ENCODE measurements at regions not wholly inside any gene's neighbourhood (a gene's known extent, or its start where the extent isn't known, plus 50 kb on each side); places are given as distances from the start of the nearest gene placed in this dataset.

DNA sequence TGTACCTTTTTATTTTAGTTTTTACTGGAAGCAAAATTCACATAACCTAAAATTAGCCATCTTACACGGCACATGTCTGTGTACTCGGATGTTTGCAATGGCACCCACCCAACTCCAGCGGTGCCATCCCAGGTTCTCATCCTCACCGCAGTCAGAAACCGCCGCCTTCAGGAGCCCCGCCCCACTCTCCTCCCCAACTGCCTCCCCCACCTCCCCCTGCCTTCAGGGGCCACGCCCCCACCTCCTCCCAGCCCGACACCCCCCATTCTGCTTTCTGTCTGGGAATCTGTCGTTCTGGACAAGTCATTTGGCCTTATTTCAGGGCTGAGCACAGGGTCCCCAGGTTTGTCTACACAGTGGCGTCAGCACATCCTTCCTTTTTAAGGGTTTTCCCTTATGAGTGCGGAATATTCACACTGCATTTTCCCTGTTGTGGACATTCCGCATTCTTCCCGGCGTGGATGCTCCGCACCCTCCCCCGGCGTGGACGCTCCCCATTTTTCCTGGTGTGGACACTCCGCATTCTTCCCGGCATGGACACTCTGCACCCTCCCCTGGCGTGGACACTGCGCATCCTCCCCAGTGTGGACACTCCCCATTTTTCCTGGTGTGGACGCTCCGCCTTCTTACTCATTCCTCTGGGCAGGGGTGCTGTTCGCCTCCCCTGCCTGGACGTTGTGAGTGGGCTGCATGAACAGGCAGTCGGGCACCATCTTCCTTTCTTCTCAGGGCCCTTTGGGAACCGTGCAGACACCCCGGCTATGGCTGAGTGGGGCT, 135.4 kb upstream of the NKX1-1 start:
- H3K4me1 Mint-ChIP-seq (ENCODE audit: low read depth, unreplicated experiment) = no peaks in the 10 kb centered on the region
- H3K4me3 Mint-ChIP-seq (ENCODE audit: unreplicated experiment) = no peak overlapping the region
- H3K4me1 ChIP-seq (ENCODE audit: insufficient read depth, low read length) = no peaks in the 10 kb centered on the region
- no peaks in the 10 kb centered on the region for H3K79me2 ChIP-seq (ENCODE audit: insufficient read depth, low read length)
- no peaks in the 10 kb centered on the region for H3K27me3 ChIP-seq (ENCODE audit: insufficient read depth, low read length)
- no peaks in the 10 kb centered on the region for H3K9me3 Mint-ChIP-seq (ENCODE audit: unreplicated experiment)
- no peaks in the 10 kb centered on the region for H3K9me3 ChIP-seq (ENCODE audit: insufficient read depth, low read depth, low read length)
- no peak overlapping the region for H3K27ac ChIP-seq (ENCODE audit: low read depth, low read length)
- H3K36me3 Mint-ChIP-seq (ENCODE audit: low read depth, unreplicated experiment) = no peaks in the 10 kb centered on the region
- H3K9ac ChIP-seq (ENCODE audit: low read length) = no peak overlapping the region
- H3K4me2 ChIP-seq (ENCODE audit: low read length) = no peak overlapping the region
- H3K27ac Mint-ChIP-seq (ENCODE audit: unreplicated experiment) = no peak overlapping the region
- H2AFZ ChIP-seq (ENCODE audit: low read depth, low read length) = no peak overlapping the region
- TF ChIP-seq, protein P1, sequence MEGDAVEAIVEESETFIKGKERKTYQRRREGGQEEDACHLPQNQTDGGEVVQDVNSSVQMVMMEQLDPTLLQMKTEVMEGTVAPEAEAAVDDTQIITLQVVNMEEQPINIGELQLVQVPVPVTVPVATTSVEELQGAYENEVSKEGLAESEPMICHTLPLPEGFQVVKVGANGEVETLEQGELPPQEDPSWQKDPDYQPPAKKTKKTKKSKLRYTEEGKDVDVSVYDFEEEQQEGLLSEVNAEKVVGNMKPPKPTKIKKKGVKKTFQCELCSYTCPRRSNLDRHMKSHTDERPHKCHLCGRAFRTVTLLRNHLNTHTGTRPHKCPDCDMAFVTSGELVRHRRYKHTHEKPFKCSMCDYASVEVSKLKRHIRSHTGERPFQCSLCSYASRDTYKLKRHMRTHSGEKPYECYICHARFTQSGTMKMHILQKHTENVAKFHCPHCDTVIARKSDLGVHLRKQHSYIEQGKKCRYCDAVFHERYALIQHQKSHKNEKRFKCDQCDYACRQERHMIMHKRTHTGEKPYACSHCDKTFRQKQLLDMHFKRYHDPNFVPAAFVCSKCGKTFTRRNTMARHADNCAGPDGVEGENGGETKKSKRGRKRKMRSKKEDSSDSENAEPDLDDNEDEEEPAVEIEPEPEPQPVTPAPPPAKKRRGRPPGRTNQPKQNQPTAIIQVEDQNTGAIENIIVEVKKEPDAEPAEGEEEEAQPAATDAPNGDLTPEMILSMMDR (IDR thresholded peaks at IDR 0.05; ENCODE audit: insufficient read depth, low read depth, low read length) = no peak
- no peak for TF ChIP-seq EZH2 (IDR thresholded peaks at IDR 0.05; ENCODE audit: insufficient read depth, low read length)
- FAIRE-seq = no peak
- no peaks in the 10 kb centered on the region for H4K20me1 ChIP-seq (ENCODE audit: insufficient read depth, low read length)
- peaks cover 30% of the 10 kb centered on the region for H3K27me3 Mint-ChIP-seq (ENCODE audit: low read depth, unreplicated experiment)
- H3K36me3 ChIP-seq (ENCODE audit: insufficient read depth, low read length) = no peaks in the 10 kb centered on the region
- no peak for DNase-seq (ENCODE audit: low read depth)
- H3K4me3 ChIP-seq (ENCODE audit: insufficient read depth, low read depth, low read length) = no peak overlapping the region

DNA sequence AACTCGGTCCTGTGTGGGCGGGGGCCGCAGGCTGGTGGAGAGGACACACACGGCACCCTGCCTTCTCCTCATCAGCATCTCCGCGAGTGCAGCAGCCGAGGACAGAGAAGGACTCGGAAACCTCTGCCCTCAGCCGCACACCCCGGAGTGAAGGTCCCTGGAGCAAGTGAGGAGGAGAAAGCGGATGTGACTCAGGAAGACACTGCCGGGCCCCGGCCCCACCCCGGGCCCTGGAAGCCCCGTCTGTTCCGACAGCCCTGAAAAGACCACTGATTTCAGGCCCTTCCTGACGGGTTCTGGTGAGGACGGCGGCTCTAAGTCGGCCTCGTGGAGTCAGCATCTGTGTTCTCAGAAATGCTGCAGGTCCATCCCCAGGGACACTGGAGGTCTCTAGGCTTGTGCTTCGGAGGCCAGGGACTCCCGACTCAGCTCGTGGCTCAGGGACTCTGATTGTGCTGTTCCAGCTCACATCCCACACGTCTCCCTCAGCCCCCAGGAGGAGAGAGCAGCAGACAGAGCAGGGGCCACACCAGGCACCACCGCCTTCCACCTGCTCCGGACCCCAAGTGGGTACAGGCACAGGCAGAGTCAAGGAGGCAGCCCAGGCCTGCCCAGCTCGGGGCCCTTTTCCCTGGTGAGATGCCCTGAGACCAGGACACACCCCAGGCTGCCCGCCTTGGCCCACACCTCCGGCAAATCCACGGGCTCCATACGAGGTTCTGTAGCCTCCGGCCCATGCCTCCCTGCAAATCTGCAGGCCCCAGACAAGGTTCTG, 134.5 kb upstream of the NKX1-1 start:
- Histone ChIP-seq H3K9ac (ENCODE audit: low read length) (no peak overlapping the region), H3K79me2 (ENCODE audit: insufficient read depth, low read length) (no peaks in the 10 kb centered on the region), H4K20me1 (ENCODE audit: insufficient read depth, low read length) (no peaks in the 10 kb centered on the region), H3K4me3 (ENCODE audit: insufficient read depth, low read depth, low read length) (no peak overlapping the region), H3K4me1 (ENCODE audit: insufficient read depth, low read length) (no peaks in the 10 kb centered on the region), H3K36me3 (ENCODE audit: insufficient read depth, low read length) (no peaks in the 10 kb centered on the region), H3K4me2 (ENCODE audit: low read length) (no peak overlapping the region), H3K27me3 (ENCODE audit: insufficient read depth, low read length) (no peaks in the 10 kb centered on the region), H3K27ac (ENCODE audit: low read depth, low read length) (no peak overlapping the region), H3K9me3 (ENCODE audit: insufficient read depth, low read depth, low read length) (no peaks in the 10 kb centered on the region), H2AFZ (ENCODE audit: low read depth, low read length) (no peak overlapping the region)
- no peak overlapping the region for H3K27ac Mint-ChIP-seq (ENCODE audit: unreplicated experiment)
- no peaks in the 10 kb centered on the region for H3K4me1 Mint-ChIP-seq (ENCODE audit: low read depth, unreplicated experiment)
- no peak overlapping the region for H3K4me3 Mint-ChIP-seq (ENCODE audit: unreplicated experiment)
- no peaks in the 10 kb centered on the region for H3K9me3 Mint-ChIP-seq (ENCODE audit: unreplicated experiment)
- no peaks in the 10 kb centered on the region for H3K36me3 Mint-ChIP-seq (ENCODE audit: low read depth, unreplicated experiment)
- DNase-seq (ENCODE audit: low read depth) (no peak), FAIRE-seq (no peak)
- no peak for TF ChIP-seq EZH2 (IDR thresholded peaks at IDR 0.05; ENCODE audit: insufficient read depth, low read length)
- TF ChIP-seq, protein P1 (IDR thresholded peaks at IDR 0.05; ENCODE audit: insufficient read depth, low read depth, low read length) = no peak
- H3K27me3 Mint-ChIP-seq (ENCODE audit: low read depth, unreplicated experiment) = peaks cover 31% of the 10 kb centered on the region

Data from astrocyte (in vitro differentiated cells and primary cell).